Ishikawa (cell line): ENCODE measurements at regions not wholly inside any gene's neighbourhood (a gene's known extent, or its start where the extent isn't known, plus 50 kb on each side); places are given as distances from the start of the nearest gene placed in this dataset.
A peak's percentile ranks its signal among the peaks of the same experiment; 100 is the strongest.

Experiments
- CEBPB ChIP-seq: IDR thresholded peaks from 2 replicates; pipeline ENCODE4 v1.6.1; 2012
- CREB1 ChIP-seq: IDR thresholded peaks from 2 replicates; pipeline ENCODE4 v1.6.1; 2012; ENCODE audit warnings: low read depth
- EGR1 ChIP-seq: IDR thresholded peaks from 2 replicates; pipeline ENCODE4 v1.6.1; 2012
- EP300 ChIP-seq: IDR thresholded peaks from 2 replicates; pipeline ENCODE4 v1.6.1; 2012; ENCODE audit warnings: borderline replicate concordance
- FOXM1 ChIP-seq: IDR thresholded peaks from 2 replicates; pipeline ENCODE4 v1.6.1; 2012; ENCODE audit warnings: low read depth, borderline replicate concordance
- MAX ChIP-seq: IDR thresholded peaks from 2 replicates; pipeline ENCODE4 v1.6.1; 2012
- NFIC ChIP-seq: IDR thresholded peaks from 2 replicates; pipeline ENCODE4 v1.6.1; 2012
- RAD21 ChIP-seq: IDR thresholded peaks from 2 replicates; pipeline ENCODE4 v1.6.1; 2012; ENCODE audit warnings: low read depth
- REST ChIP-seq: IDR thresholded peaks from 2 replicates; pipeline ENCODE4 v1.6.1; 2012; ENCODE audit warnings: low read depth, mild to moderate bottlenecking
- TAF1 ChIP-seq: IDR thresholded peaks from 2 replicates; pipeline ENCODE4 v1.6.1; 2012; ENCODE audit warnings: low read depth, mild to moderate bottlenecking
- TCF12 ChIP-seq: IDR thresholded peaks from 2 replicates; pipeline ENCODE4 v1.6.1; 2012; ENCODE audit warnings: low read depth
- TEAD4 ChIP-seq: IDR thresholded peaks from 2 replicates; pipeline ENCODE4 v1.6.1; 2012
- USF1 ChIP-seq: IDR thresholded peaks from 2 replicates; pipeline ENCODE4 v1.6.1; 2012
- YY1 ChIP-seq: IDR thresholded peaks from 2 replicates; pipeline ENCODE4 v1.6.1; 2012; ENCODE audit warnings: low read depth
- ZBTB7A ChIP-seq: IDR thresholded peaks from 2 replicates; pipeline ENCODE4 v1.6.1; 2012; ENCODE audit warnings: low read depth

- TF ChIP-seq MAX (no peak), USF1 (no peak), ZBTB7A (no peak), NFIC (no peak), FOXM1 (no peak), CEBPB (no peak), REST (no peak), EGR1 (no peak), TAF1 (no peak), TEAD4 (no peak), RAD21 (no peak), EP300 (no peak)
These were observed 503.9 kb downstream of the TBC1D22A start for GRCh38 chr22:47266329-47266728.

- no peak for TF ChIP-seq EGR1
- TF ChIP-seq CEBPB, result no peak
- TF ChIP-seq FOXM1, result no peak
- no peak for TF ChIP-seq REST
- TF ChIP-seq YY1, result no peak
- no peak for TF ChIP-seq EP300
- TF ChIP-seq TCF12, result no peak
- TF ChIP-seq RAD21, result no peak
These were observed 498.1 kb downstream of the TBC1D22A start for GRCh38 chr22:47260551-47260950.

GRCh38 chr22:47259990-47260389 is 497.5 kb downstream of the TBC1D22A start:
- TF ChIP-seq FOXM1 (no peak), YY1 (peak; percentile 80)

- TF ChIP-seq CEBPB, result no peak
- no peak for TF ChIP-seq REST
- no peak for TF ChIP-seq ZBTB7A
- no peak for TF ChIP-seq MAX
- no peak for TF ChIP-seq TCF12
- TF ChIP-seq USF1, result no peak
- TF ChIP-seq EGR1, result no peak
- no peak for TF ChIP-seq YY1
- TF ChIP-seq CREB1, result no peak
- no peak for TF ChIP-seq FOXM1
- no peak for TF ChIP-seq TAF1
- no peak for TF ChIP-seq EP300
- no peak for TF ChIP-seq RAD21
- no peak for TF ChIP-seq NFIC
- TF ChIP-seq TEAD4, result no peak
These were observed 496.6 kb downstream of the TBC1D22A start for GRCh38 chr22:47259049-47259448.

- no peak for TF ChIP-seq TEAD4
- TF ChIP-seq TCF12, result no peak
- no peak for TF ChIP-seq REST
- no peak for TF ChIP-seq ZBTB7A
- no peak for TF ChIP-seq CREB1
- no peak for TF ChIP-seq RAD21
- TF ChIP-seq EGR1, result no peak
- TF ChIP-seq MAX, result no peak
- TF ChIP-seq EP300, result no peak
- no peak for TF ChIP-seq FOXM1
- TF ChIP-seq YY1, result no peak
- TF ChIP-seq NFIC, result no peak
These were observed 495.5 kb downstream of the TBC1D22A start for GRCh38 chr22:47257976-47258375.
